22Rv1 (cell line): ENCODE measurements at regions not wholly inside any gene's neighbourhood (a gene's known extent, or its start where the extent isn't known, plus 50 kb on each side); places are given as distances from the start of the nearest gene placed in this dataset.

Source experiments
- ZFX ChIP-seq: fragments of 450-650 bp; IDR thresholded peaks from 2 replicates; pipeline ENCODE4 v1.6.1; 2017; ENCODE audit warnings: antibody characterized with exemption, borderline replicate concordance
- TF ChIP-seq, protein P1 (sequence below): fragments of 450-650 bp; IDR thresholded peaks from 2 replicates; pipeline ENCODE4 v1.5.1; 2017; ENCODE audit warnings: mild to moderate bottlenecking

DNA sequence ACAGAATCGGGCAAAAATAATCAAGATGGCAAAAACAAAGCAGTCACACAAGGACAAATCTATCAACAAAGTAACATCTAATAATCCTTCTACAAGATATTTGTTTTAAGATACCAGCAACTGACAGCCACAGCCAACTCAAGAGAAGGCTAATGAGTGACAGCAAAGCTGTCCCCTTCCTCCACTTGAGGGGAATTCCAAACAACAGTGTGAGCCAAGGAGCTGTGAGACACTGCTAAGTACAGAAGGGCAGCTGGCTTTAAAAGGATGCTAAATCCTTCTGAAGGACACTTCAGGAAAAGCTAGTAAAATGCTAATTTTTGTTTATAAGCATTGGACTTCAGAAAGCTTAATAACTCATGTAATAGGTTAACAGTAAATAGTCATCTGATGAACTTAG lies 120.3 kb upstream of the GOLGA8J start:
- TF ChIP-seq, protein P1, sequence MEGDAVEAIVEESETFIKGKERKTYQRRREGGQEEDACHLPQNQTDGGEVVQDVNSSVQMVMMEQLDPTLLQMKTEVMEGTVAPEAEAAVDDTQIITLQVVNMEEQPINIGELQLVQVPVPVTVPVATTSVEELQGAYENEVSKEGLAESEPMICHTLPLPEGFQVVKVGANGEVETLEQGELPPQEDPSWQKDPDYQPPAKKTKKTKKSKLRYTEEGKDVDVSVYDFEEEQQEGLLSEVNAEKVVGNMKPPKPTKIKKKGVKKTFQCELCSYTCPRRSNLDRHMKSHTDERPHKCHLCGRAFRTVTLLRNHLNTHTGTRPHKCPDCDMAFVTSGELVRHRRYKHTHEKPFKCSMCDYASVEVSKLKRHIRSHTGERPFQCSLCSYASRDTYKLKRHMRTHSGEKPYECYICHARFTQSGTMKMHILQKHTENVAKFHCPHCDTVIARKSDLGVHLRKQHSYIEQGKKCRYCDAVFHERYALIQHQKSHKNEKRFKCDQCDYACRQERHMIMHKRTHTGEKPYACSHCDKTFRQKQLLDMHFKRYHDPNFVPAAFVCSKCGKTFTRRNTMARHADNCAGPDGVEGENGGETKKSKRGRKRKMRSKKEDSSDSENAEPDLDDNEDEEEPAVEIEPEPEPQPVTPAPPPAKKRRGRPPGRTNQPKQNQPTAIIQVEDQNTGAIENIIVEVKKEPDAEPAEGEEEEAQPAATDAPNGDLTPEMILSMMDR: no peak
- no peak for TF ChIP-seq ZFX
